ENCODE measurements at regions not wholly inside any gene's neighbourhood (a gene's known extent, or its start where the extent isn't known, plus 50 kb on each side); places are given as distances from the start of the nearest gene placed in this dataset.

DNA sequence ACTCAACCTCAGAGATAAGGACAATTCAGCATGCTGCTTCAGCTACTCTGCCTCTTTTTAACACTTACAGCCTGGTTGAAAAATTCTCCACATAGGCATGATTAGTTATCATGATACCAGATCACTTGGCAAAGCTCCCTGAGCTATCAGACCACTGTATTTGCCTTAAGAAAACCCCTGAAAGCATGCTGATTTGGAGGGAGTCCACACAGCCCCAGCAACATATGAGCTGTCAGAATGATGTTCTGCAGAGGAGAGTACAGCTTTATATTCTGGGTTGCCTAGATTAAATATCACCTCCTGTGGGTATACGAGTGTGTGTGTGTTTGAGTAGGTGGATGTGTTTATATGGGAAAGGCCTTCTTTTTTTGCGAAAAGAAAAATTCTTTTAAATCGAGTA lies 170.2 kb upstream of the CHRM2 start:
- no peaks in the 10 kb centered on the region for H4K20me1 ChIP-seq (ENCODE audit: insufficient read depth, low read length, poor library complexity, severe bottlenecking)
- no peaks in the 10 kb centered on the region for H3F3A ChIP-seq (ENCODE audit: low read depth)
- no peaks in the 10 kb centered on the region for H3K9me2 ChIP-seq (replicated peaks; ENCODE audit: low read depth, low read length)
- no peak overlapping the region for H3K9ac ChIP-seq (ENCODE audit: low read depth, low read length, poor library complexity, severe bottlenecking)
- H3K4me3 ChIP-seq (ENCODE audit: low read length, poor library complexity, severe bottlenecking) = no peak overlapping the region
- no peaks in the 10 kb centered on the region for H3K9me3 ChIP-seq (ENCODE audit: insufficient read depth, low read depth, low read length)
- H3K27me3 ChIP-seq (ENCODE audit: insufficient read depth, low read length, poor library complexity, severe bottlenecking) = no peaks in the 10 kb centered on the region
- H3K36me3 ChIP-seq (ENCODE audit: insufficient read depth, low read length) = no peaks in the 10 kb centered on the region
- H3K79me2 ChIP-seq (ENCODE audit: insufficient read depth, low read length) = no peaks in the 10 kb centered on the region
- H2AFZ ChIP-seq (ENCODE audit: low read length) = no peak overlapping the region
- no peak overlapping the region for H3K4me2 ChIP-seq (ENCODE audit: low read depth, low read length, poor library complexity, severe bottlenecking)
- H3K4me1 ChIP-seq (ENCODE audit: insufficient read depth, low read length, poor library complexity, severe bottlenecking) = no peaks in the 10 kb centered on the region
- TF ChIP-seq, protein P1, sequence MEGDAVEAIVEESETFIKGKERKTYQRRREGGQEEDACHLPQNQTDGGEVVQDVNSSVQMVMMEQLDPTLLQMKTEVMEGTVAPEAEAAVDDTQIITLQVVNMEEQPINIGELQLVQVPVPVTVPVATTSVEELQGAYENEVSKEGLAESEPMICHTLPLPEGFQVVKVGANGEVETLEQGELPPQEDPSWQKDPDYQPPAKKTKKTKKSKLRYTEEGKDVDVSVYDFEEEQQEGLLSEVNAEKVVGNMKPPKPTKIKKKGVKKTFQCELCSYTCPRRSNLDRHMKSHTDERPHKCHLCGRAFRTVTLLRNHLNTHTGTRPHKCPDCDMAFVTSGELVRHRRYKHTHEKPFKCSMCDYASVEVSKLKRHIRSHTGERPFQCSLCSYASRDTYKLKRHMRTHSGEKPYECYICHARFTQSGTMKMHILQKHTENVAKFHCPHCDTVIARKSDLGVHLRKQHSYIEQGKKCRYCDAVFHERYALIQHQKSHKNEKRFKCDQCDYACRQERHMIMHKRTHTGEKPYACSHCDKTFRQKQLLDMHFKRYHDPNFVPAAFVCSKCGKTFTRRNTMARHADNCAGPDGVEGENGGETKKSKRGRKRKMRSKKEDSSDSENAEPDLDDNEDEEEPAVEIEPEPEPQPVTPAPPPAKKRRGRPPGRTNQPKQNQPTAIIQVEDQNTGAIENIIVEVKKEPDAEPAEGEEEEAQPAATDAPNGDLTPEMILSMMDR (conservative IDR thresholded peaks at IDR 0.05; ENCODE audit: low read length) = no peak
- no peak for TF ChIP-seq EZH2phosphoT487 (IDR thresholded peaks at IDR 0.05; ENCODE audit: borderline replicate concordance)

DNA sequence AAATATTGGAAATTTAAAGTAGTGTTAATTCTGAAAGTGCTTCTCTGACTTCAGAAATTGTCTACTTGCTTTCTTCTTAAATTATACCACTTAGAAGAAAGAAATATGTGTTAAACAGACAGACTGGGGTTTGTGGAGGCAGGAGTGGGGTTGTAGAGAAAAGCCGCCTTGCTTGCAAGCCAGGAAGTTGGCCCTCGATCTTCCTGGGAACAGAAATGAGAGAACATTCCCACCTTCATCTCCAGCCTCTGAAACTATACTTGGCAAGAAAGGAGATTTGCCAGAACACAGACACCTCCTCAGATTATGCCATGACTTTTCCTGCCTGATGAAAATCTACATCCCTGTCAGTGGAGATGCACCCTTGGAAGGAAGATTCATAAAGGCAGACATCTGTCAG lies 171.2 kb upstream of the CHRM2 start:
- Histone ChIP-seq H3K9me3 (ENCODE audit: insufficient read depth, low read depth, low read length) (no peaks in the 10 kb centered on the region), H3K36me3 (ENCODE audit: insufficient read depth, low read length) (no peaks in the 10 kb centered on the region), H3K79me2 (ENCODE audit: insufficient read depth, low read length) (no peaks in the 10 kb centered on the region), H2AFZ (ENCODE audit: low read length) (no peak overlapping the region), H3K4me3 (ENCODE audit: low read length, poor library complexity, severe bottlenecking) (no peak overlapping the region), H3F3A (ENCODE audit: low read depth) (no peaks in the 10 kb centered on the region), H3K4me1 (ENCODE audit: insufficient read depth, low read length, poor library complexity, severe bottlenecking) (no peaks in the 10 kb centered on the region), H3K9me2 (replicated peaks; ENCODE audit: low read depth, low read length) (no peaks in the 10 kb centered on the region), H3K27me3 (ENCODE audit: insufficient read depth, low read length, poor library complexity, severe bottlenecking) (no peaks in the 10 kb centered on the region), H3K4me2 (ENCODE audit: low read depth, low read length, poor library complexity, severe bottlenecking) (no peak overlapping the region), H3K9ac (ENCODE audit: low read depth, low read length, poor library complexity, severe bottlenecking) (no peak overlapping the region), H4K20me1 (ENCODE audit: insufficient read depth, low read length, poor library complexity, severe bottlenecking) (no peaks in the 10 kb centered on the region)
- no peak for TF ChIP-seq EZH2phosphoT487 (IDR thresholded peaks at IDR 0.05; ENCODE audit: borderline replicate concordance)
- TF ChIP-seq, protein P1 (conservative IDR thresholded peaks at IDR 0.05; ENCODE audit: low read length) = no peak

DNA sequence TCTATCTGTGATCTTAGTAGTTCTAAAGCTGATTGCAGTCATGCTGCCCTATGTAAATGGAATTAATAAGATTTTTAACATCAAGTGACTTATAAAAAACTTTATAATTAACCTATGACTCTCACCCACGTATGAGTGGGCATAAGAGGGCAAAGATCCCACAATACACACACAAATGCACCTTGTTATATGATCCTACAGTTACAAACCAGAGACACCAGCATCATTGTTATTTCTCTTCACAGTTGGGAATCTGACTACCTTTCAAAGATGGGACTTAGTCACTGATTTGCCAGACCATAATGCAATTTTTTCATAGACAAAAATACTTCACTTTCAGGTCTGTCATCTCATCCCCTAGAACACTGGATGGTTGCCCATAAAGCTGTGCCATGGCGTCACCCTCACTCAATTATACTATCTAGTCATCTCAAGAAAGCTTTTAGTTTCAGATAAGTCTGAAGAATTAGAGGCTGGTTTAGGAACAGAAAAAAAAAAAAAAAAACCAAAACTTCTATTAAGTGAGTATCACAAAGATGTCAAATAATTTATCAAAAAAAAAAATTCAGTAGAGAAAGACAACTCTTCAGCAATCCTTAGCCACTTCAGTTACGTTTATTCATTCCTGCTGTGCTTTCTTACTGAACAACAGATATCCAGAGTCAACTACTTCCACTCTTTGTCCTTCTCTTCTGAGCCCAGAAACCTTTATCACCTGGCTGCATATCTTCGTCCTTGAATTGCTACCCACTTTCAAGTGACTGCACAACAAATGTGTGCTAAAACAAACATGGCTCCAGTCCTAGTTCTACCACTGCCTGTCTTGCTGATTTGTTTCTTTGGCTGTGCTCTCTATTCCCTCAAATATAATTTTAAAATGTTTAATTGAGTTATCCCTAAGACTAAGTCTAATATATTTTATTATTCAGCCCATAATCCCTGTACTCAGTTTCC lies 175.0 kb upstream of the CHRM2 start:
- no peak for TF ChIP-seq EZH2phosphoT487 (IDR thresholded peaks at IDR 0.05; ENCODE audit: borderline replicate concordance)
- TF ChIP-seq, protein P1 (conservative IDR thresholded peaks at IDR 0.05; ENCODE audit: low read length) = no peak
- no peak overlapping the region for H3K4me2 ChIP-seq (ENCODE audit: low read depth, low read length, poor library complexity, severe bottlenecking)
- no peak overlapping the region for H3K4me3 ChIP-seq (ENCODE audit: low read length, poor library complexity, severe bottlenecking)
- H2AFZ ChIP-seq (ENCODE audit: low read length) = no peak overlapping the region
- H3K79me2 ChIP-seq (ENCODE audit: insufficient read depth, low read length) = no peaks in the 10 kb centered on the region
- H3K4me1 ChIP-seq (ENCODE audit: insufficient read depth, low read length, poor library complexity, severe bottlenecking) = no peaks in the 10 kb centered on the region
- no peaks in the 10 kb centered on the region for H3K9me2 ChIP-seq (replicated peaks; ENCODE audit: low read depth, low read length)
- no peak overlapping the region for H3K9ac ChIP-seq (ENCODE audit: low read depth, low read length, poor library complexity, severe bottlenecking)
- H3K36me3 ChIP-seq (ENCODE audit: insufficient read depth, low read length) = no peaks in the 10 kb centered on the region
- H4K20me1 ChIP-seq (ENCODE audit: insufficient read depth, low read length, poor library complexity, severe bottlenecking) = no peaks in the 10 kb centered on the region
- no peaks in the 10 kb centered on the region for H3K27me3 ChIP-seq (ENCODE audit: insufficient read depth, low read length, poor library complexity, severe bottlenecking)
- H3K9me3 ChIP-seq (ENCODE audit: insufficient read depth, low read depth, low read length) = no peaks in the 10 kb centered on the region
- no peaks in the 10 kb centered on the region for H3F3A ChIP-seq (ENCODE audit: low read depth)

Measured in Loucy (cell line).